K562 (cell line): ENCODE measurements at regions not wholly inside any gene's neighbourhood (a gene's known extent, or its start where the extent isn't known, plus 50 kb on each side); places are given as distances from the start of the nearest gene placed in this dataset.

Source experiments
- ATAC-seq: fragments of 200-7000 bp; cut with Tn5 transposase; 3 replicates; pipeline ENCODE4 v1.9.1; 2020; ENCODE audit warnings: moderate library complexity
- BruUV-seq: library from RNA; stranded (reverse); fragments of 400-500 nt; replicated peaks from 2 replicates; lab custom pipeline; 2021; lab: Mats Ljungman, UMichigan
- CTCF ChIA-PET: fragments of 300-600 bp; formaldehyde crosslinking; extraction: SDS; loops from one replicate; lab custom pipeline; 2021; ENCODE audit warnings: low intra/inter-chr PET ratio; lab: Yijun Ruan, JAX
- POLR2A ChIA-PET: fragments of 300-600, 350-650 bp; sonication (Branson Sonifier 250); formaldehyde crosslinking; extraction: SDS; loops from one replicate; lab custom pipeline; 2021; ENCODE audit warnings: antibody characterized with exemption, inconsistent platforms; lab: Yijun Ruan, JAX
- DNase-seq, 4 experiments: peaks; one replicate each; pipeline versions ENCODE4 v3.0.0 to v3.0.0-alpha.2; 2011 to 2018; ENCODE audit warnings: low spot score in 3 of 4, mixed read lengths in 3 of 4; ENCODE audit errors: extremely low read depth in 1 of 4
- FAIRE-seq: peaks from 2 replicates; lab custom pipeline; 2011; peaks lifted over from hg19 to GRCh38; lab: Jason Lieb, UNC
- H2AFZ ChIP-seq: 2 replicates; pipeline ENCODE4 v1.6.0; 2011; ENCODE audit warnings: low read depth, low read length, control low read depth, inconsistent platforms
- H3K27ac ChIP-seq: fragments of 200-600 bp; 3 replicates; pipeline ENCODE4 v1.8.0; 2011; ENCODE audit warnings: low read depth, mild to moderate bottlenecking, control low read depth, inconsistent platforms, low read length, moderate library complexity, mixed read lengths; ENCODE audit errors: extremely low read depth
- H3K27me3 ChIP-seq, 2 experiments: fragments of 300-600 bp in 1 of 2; 2 replicates in 1 of 2; 3 replicates in 1 of 2; pipeline versions ENCODE4 v1.6.0 to v1.8.0; 2011; ENCODE audit warnings: inconsistent platforms in 2 of 2, low read length in 2 of 2, mild to moderate bottlenecking in 1 of 2, mixed read lengths in 1 of 2, moderate library complexity in 1 of 2; ENCODE audit not compliant: control insufficient read depth in 2 of 2, insufficient read depth in 2 of 2
- H3K36me3 ChIP-seq: fragments of 300-600 bp; 3 replicates; pipeline ENCODE4 v1.8.0; 2011; ENCODE audit warnings: mild to moderate bottlenecking, low read length, inconsistent platforms; ENCODE audit not compliant: control insufficient read depth, insufficient read depth
- H3K4me1 ChIP-seq, 2 experiments: fragments of 200-600 bp in 1 of 2; replicated peaks in 1 of 2; 2 replicates in 1 of 2; 3 replicates in 1 of 2; pipeline versions ENCODE4 v1.5.1 to v1.8.0; 2011; ENCODE audit warnings: inconsistent platforms in 2 of 2, low read length in 2 of 2, mild to moderate bottlenecking in 1 of 2, mixed read lengths in 1 of 2, moderate library complexity in 1 of 2; ENCODE audit not compliant: control insufficient read depth in 2 of 2, insufficient read depth in 2 of 2
- H3K4me2 ChIP-seq: 2 replicates; pipeline ENCODE4 v1.6.1; 2011; ENCODE audit warnings: low read length, control low read depth, inconsistent platforms, mixed read lengths; ENCODE audit not compliant: insufficient read depth
- H3K4me3 ChIP-seq: fragments of 200-600 bp; sonication (generic), shearing (Covaris generic); 2 replicates; pipeline ENCODE4 v1.5.1; 2016; ENCODE audit warnings: control low read depth, inconsistent platforms
- H3K79me2 ChIP-seq: fragments of 200-600 bp; 3 replicates; pipeline ENCODE4 v1.8.0; 2011; ENCODE audit warnings: low read length, inconsistent platforms; ENCODE audit not compliant: control insufficient read depth, insufficient read depth
- H3K9ac ChIP-seq, 2 experiments: 2 replicates each; pipeline versions ENCODE4 v1.6.0 to v1.6.1; 2011; ENCODE audit warnings: low read depth in 2 of 2, low read length in 2 of 2, control low read depth in 1 of 2, inconsistent platforms in 1 of 2, mild to moderate bottlenecking in 1 of 2, mixed read lengths in 1 of 2; ENCODE audit not compliant: insufficient read depth in 1 of 2
- H3K9me1 ChIP-seq: one replicate; pipeline ENCODE4 v1.6.0; 2011; ENCODE audit warnings: inconsistent platforms, mild to moderate bottlenecking, low read length, moderate library complexity; ENCODE audit not compliant: control insufficient read depth, insufficient read depth
- H3K9me3 ChIP-seq: replicated peaks from 2 replicates; pipeline ENCODE4 v1.5.1; 2011; ENCODE audit warnings: low read depth, low read length, inconsistent platforms; ENCODE audit not compliant: control insufficient read depth, insufficient read depth
- H4K20me1 ChIP-seq: replicated peaks from 2 replicates; pipeline ENCODE4 v1.6.1; 2011; ENCODE audit warnings: low read length, inconsistent platforms, mixed read lengths; ENCODE audit not compliant: control insufficient read depth, insufficient read depth
- CREBBP ChIP-seq: IDR thresholded peaks from one replicate; pipeline ENCODE4 v1.6.1; 2012; ENCODE audit warnings: low read depth, mild to moderate bottlenecking, control low read depth, inconsistent platforms, low read length
- KAT7 ChIP-seq: sonication (generic); formaldehyde crosslinking; IDR thresholded peaks from 2 replicates; pipeline ENCODE4 v1.8.0; 2022; ENCODE audit warnings: missing genetic modification reagents, mild to moderate bottlenecking, borderline replicate concordance
- MGA ChIP-seq: fragments of 450-650 bp; IDR thresholded peaks from 2 replicates; pipeline ENCODE4 v1.6.1; 2016; ENCODE audit warnings: mild to moderate bottlenecking, moderate library complexity
- NCOA6 ChIP-seq: fragments of 450-650 bp; IDR thresholded peaks from 2 replicates; pipeline ENCODE4 v1.6.1; 2017; ENCODE audit warnings: mild to moderate bottlenecking
- SMARCA5 ChIP-seq: fragments of 450-650 bp; IDR thresholded peaks from 2 replicates; pipeline ENCODE4 v1.6.1; 2016
- SRF ChIP-seq, 2 experiments: fragments of 250-450, 450-650 bp in 1 of 2; sonication (Bioruptor Pico) in 1 of 2; sonication (generic) in 1 of 2; formaldehyde crosslinking; IDR thresholded peaks; 2 replicates each; pipeline versions ENCODE4 v1.5.0 to v1.5.1; 2020 to 2022; ENCODE audit warnings: mild to moderate bottlenecking in 1 of 2, missing genetic modification reagents in 1 of 2
- STAT6 ChIP-seq: sonication (generic); formaldehyde crosslinking; IDR thresholded peaks from 2 replicates; pipeline ENCODE4 v1.8.1; 2023; ENCODE audit warnings: mild to moderate bottlenecking, missing genetic modification reagents
- WGBS: fragments of 100-300 bp; shearing (Covaris generic); methylation state at CpG from one replicate; pipeline ENCODE4 v1.1.6; 2016; ENCODE audit warnings: low coverage, mixed read lengths; ENCODE audit not compliant: insufficient coverage; ENCODE audit errors: missing lambda C conversion rate; 5-methylcytosine and 5-hydroxymethylcytosine counted together
- in situ Hi-C: fragments of 300-500 bp; cut with MboI; formaldehyde crosslinking; loops from 4 replicates; pipeline ENCODE4 v1.15.0; 2018; ENCODE audit warnings: inconsistent platforms, mixed read lengths
- intact Hi-C: fragments of 100-400 bp; cut with micrococcal nuclease; formaldehyde crosslinking; loops from 2 replicates; pipeline ENCODE4 v1.14.2; 2022

- CTCF ChIA-PET: no interaction called here
- WGBS: 20% methylated on average over 14 of the region's 14 CpGs
- in situ Hi-C loops: no loop called here
- no peak for TF ChIP-seq NCOA6
- no peak for TF ChIP-seq STAT6 (CRISPR knock-in tag)
- TF ChIP-seq SRF (CRISPR knock-in tag; IDR thresholded peaks at IDR 0.05): no peak
- TF ChIP-seq SMARCA5: no peak
- TF ChIP-seq KAT7 (CRISPR knock-in tag): 0 out of 2 replicates have a peak, but pooled peaks have one; percentile 56
- no peak for TF ChIP-seq CREBBP
- peak; percentile 38; the same call in 1 of the 2 replicates for TF ChIP-seq MGA
These were observed 194.2 kb upstream of the ZNF184 start for GRCh38 chr6:27667016-27667656.

More at GRCh38 chr6:27667016-27667656, 194.2 kb upstream of the ZNF184 start:
- Histone ChIP-seq H2AFZ (peak overlapping the region; percentile 91), H3K79me2 (no peaks in the 10 kb centered on the region), H3K4me1 (peaks cover 7% of the 10 kb centered on the region in 2 experiments; a peak in 4 of 5 replicates), H3K4me3 (peak overlapping the region; percentile 53), H4K20me1 (no peaks in the 10 kb centered on the region), H3K27me3 (no peaks in the 10 kb centered on the region), H3K9me3 (no peaks in the 10 kb centered on the region), H3K4me2 (peak overlapping the region; percentile 94), H3K36me3 (no peaks in the 10 kb centered on the region), H3K9ac (peak overlapping the region; percentile 70 to 81; a peak in 3 of 4 replicates), H3K9me1 (no peaks in the 10 kb centered on the region), H3K27ac (0 out of 3 replicates have a peak overlapping the region, but pooled peaks have one; percentile 54)
- intact Hi-C loops: no loop called here
- POLR2A ChIA-PET: interaction anchor here (0.6 to 1.3 kb wide), 5 partner anchors 11 to 149 kb away, joined by 3 read pairs; no protein-coding TSS in a partner anchor
- FAIRE-seq (no peak), DNase-seq (peak in 1 of 4 experiments; percentile 26), ATAC-seq (no peak)
- BruUV-seq: no TSS peak
